Transverse colon (tissue), 4 donors: ENCODE measurements at regions not wholly inside any gene's neighbourhood (a gene's known extent, or its start where the extent isn't known, plus 50 kb on each side); places are given as distances from the start of the nearest gene placed in this dataset.
"Not testable (repeated sequence)": the region's sequence is repeated elsewhere in the genome, so short reads cannot be mapped to it uniquely, and the experiment has no call there.

Experiments used
- DNase-seq: peaks from one replicate; pipeline ENCODE4 v3.0.0-alpha.2; 2019
- H3K27ac ChIP-seq, 4 donors: fragments of 200-600 bp; sonication (generic); 2 replicates each; pipeline ENCODE4 v1.5.1; 2016 to 2018; ENCODE audit warnings: inconsistent platforms in 4 of 4
- H3K27me3 ChIP-seq: fragments of 200-600 bp; sonication (generic); 2 replicates; pipeline ENCODE4 v1.5.1; 2017; ENCODE audit warnings: inconsistent platforms
- H3K36me3 ChIP-seq, 4 donors: fragments of 200-600 bp; sonication (generic); 2 replicates each; pipeline ENCODE4 v1.5.1; 2017 to 2019; ENCODE audit warnings: inconsistent platforms in 4 of 4
- H3K4me1 ChIP-seq, 4 donors: fragments of 200-600 bp; sonication (generic); 2 replicates each; pipeline ENCODE4 v1.5.1; 2017 to 2020; ENCODE audit warnings: inconsistent platforms in 4 of 4
- H3K4me3 ChIP-seq, 4 donors: fragments of 200-600 bp; sonication (generic); 1 replicate in 1 of 4; 2 replicates in 3 of 4; pipeline versions ENCODE4 v1.5.1 to v1.6.1; 2017 to 2019; ENCODE audit warnings: inconsistent platforms in 4 of 4
- H3K9me3 ChIP-seq, 2 donors: fragments of 200-600 bp; sonication (generic); 2 replicates each; pipeline ENCODE4 v1.5.1; 2017 to 2019; ENCODE audit warnings: inconsistent platforms in 2 of 2
- EP300 ChIP-seq: sonication (generic); formaldehyde crosslinking; IDR thresholded peaks from one replicate; pipeline ENCODE4 v1.6.1; 2017; ENCODE audit warnings: antibody characterized with exemption, low read depth
- POLR2A ChIP-seq: fragments of 450-650 bp; IDR thresholded peaks from one replicate; pipeline ENCODE4 v1.6.1; 2016; ENCODE audit warnings: antibody characterized with exemption, mild to moderate bottlenecking, moderate library complexity
- POLR2AphosphoS5 ChIP-seq, 3 donors: sonication (generic); formaldehyde crosslinking; IDR thresholded peaks; one replicate each; pipeline ENCODE4 v1.6.1; 2016; ENCODE audit warnings: antibody characterized with exemption in 3 of 3
- WGBS, 2 donors: methylation state at CpG; one replicate each; pipeline ENCODE4 v1.1.5; 2018; ENCODE audit warnings: low coverage in 1 of 2; 5-methylcytosine and 5-hydroxymethylcytosine counted together
- in situ Hi-C, 4 donors: fragments of 200-750 bp; cut with MboI; loops; one replicate each; pipeline versions ENCODE4 v1.15.0 to v1.15.1; 2017; ENCODE audit warnings: low sequenced_read_pairs in 3 of 4, low pct_ligation_motif_present in 1 of 4, low pct_unique_long_range_greater_than_20kb in 1 of 4
- intact Hi-C: fragments of 100-400 bp; cut with DNase I; formaldehyde crosslinking; loops from one replicate; pipeline ENCODE4 v1.15.1; 2023; ENCODE audit warnings: low total_unique reads
- TF ChIP-seq, protein P1 (sequence below), 5 experiments: fragments of 200-600 bp in 3 of 5; fragments of 450-650 bp in 2 of 5; sonication (generic) in 3 of 5; IDR thresholded peaks; 1 replicate in 2 of 5; 2 replicates in 3 of 5; pipeline ENCODE4 v1.5.1; 2016 to 2017; ENCODE audit warnings: antibody characterized with exemption in 5 of 5, inconsistent platforms in 3 of 5, mild to moderate bottlenecking in 2 of 5, moderate library complexity in 1 of 5

GRCh38 chr6:137631323-137631722 is 137.1 kb upstream of the OLIG3 start:
- intact Hi-C loops = no loop called here
- H3K9me3 ChIP-seq = no peaks in the 10 kb centered on the region
- no peaks in the 10 kb centered on the region for H3K27me3 ChIP-seq
- WGBS, 2 donors = 67 to 75% methylated on average over 1 to 2 of the region's 2 CpGs
- no peaks in the 10 kb centered on the region for H3K36me3 ChIP-seq
- no peaks in the 10 kb centered on the region for H3K4me1 ChIP-seq
- no peak overlapping the region for H3K27ac ChIP-seq
- TF ChIP-seq POLR2A (no peak), EP300 (no peak), POLR2AphosphoS5 (IDR thresholded peaks at IDR 0.05) (no peak)
- TF ChIP-seq, protein P1, sequence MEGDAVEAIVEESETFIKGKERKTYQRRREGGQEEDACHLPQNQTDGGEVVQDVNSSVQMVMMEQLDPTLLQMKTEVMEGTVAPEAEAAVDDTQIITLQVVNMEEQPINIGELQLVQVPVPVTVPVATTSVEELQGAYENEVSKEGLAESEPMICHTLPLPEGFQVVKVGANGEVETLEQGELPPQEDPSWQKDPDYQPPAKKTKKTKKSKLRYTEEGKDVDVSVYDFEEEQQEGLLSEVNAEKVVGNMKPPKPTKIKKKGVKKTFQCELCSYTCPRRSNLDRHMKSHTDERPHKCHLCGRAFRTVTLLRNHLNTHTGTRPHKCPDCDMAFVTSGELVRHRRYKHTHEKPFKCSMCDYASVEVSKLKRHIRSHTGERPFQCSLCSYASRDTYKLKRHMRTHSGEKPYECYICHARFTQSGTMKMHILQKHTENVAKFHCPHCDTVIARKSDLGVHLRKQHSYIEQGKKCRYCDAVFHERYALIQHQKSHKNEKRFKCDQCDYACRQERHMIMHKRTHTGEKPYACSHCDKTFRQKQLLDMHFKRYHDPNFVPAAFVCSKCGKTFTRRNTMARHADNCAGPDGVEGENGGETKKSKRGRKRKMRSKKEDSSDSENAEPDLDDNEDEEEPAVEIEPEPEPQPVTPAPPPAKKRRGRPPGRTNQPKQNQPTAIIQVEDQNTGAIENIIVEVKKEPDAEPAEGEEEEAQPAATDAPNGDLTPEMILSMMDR (IDR thresholded peaks at IDR 0.05) = no peak
- in situ Hi-C loops = loop anchor here (10.0 to 25.0 kb wide), 6 partner anchors 319 to 547 kb away; no protein-coding TSS in a partner anchor
- DNase-seq = no peak
- no peak overlapping the region for H3K4me3 ChIP-seq

DNA sequence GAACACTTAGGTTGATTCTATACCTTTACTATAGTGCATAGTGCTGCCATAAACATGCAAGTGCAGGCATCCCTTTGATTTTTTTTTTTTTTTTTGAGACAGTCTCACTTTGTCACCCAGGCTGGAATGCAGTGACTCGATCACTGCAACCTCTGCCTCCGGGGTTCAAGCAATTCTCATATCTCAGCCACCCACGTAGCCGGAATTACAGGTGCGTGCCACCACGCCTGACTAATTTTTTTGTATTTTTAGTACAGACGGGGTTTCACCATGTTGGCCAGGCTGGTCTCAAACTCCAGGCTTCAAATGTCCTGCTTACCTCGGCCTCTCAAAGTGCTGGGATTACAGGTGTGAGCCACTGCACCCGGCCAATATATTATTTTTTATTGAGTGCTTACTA is 140.0 kb upstream of the OLIG3 start:
- H3K4me3 ChIP-seq, intact Hi-C loops, H3K27me3 ChIP-seq, H3K9me3 ChIP-seq, H3K36me3 ChIP-seq, H3K4me1 ChIP-seq, H3K27ac ChIP-seq, DNase-seq: not testable (repeated sequence)
- in situ Hi-C loops = loop anchor here (10.0 to 25.0 kb wide), 6 partner anchors 322 to 549 kb away; no protein-coding TSS in a partner anchor
- 61 to 78% methylated on average over 8 to 9 of the region's 9 CpGs for WGBS, 2 donors

- Histone ChIP-seq H3K27ac (no peak overlapping the region), H3K36me3 (no peaks in the 10 kb centered on the region), H3K27me3 (no peaks in the 10 kb centered on the region), H3K4me1 (peaks cover 0 to 4% (median 2%) of the 10 kb centered on the region in 4 donors), H3K9me3 (no peaks in the 10 kb centered on the region), H3K4me3 (no peak overlapping the region)
- 50% methylated on average over 1 of the region's 1 CpG; no CpG with 5 or more reads in 1 of the 2 donors for WGBS, 2 donors
- in situ Hi-C loops = loop anchor here (10.0 to 25.0 kb wide), 6 partner anchors 325 to 552 kb away; no protein-coding TSS in a partner anchor
- TF ChIP-seq POLR2AphosphoS5 (IDR thresholded peaks at IDR 0.05) (no peak), EP300 (no peak), POLR2A (no peak)
- TF ChIP-seq, protein P1 (IDR thresholded peaks at IDR 0.05) = no peak
- no peak for DNase-seq
- intact Hi-C loops = no loop called here
Observed at GRCh38 chr6:137637121-137637520, 142.9 kb upstream of the OLIG3 start.

DNA sequence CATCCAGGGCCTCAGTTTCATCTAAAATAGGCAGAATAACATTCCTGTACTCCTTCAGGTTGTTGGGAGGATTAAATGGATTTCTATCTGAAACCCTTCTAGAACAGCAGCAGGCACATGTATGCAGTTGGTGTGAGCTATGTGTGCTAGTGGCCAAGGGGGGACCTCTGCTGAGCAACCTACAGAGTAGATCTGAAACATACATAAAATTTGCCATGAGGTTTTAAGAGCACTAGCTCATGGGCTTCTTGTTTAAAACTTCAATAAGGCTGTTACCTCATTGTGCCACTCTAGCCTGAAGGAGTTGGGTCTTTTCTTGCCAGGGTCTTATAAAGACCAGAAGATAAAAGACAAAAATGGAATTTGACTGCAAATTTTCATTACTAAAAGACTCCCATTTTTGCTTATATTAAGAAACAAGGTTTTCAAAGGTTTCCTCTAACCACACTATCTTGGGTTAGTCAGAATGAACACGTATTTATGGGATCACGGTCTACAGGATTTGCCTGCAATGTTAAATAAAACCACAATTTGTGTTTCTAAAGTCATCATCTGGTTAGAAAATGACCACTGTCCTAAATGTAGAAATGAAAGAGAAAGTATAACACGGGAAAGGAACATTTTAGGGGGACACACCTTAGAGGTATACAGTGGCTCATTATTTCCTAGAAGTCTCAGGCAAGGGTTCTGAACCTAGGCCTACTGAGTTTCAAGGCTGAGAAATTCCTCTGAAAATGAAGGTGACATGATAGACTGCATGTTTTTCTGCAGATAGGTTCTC is 144.9 kb upstream of the OLIG3 start:
- no peaks in the 10 kb centered on the region for H3K27me3 ChIP-seq

DNA sequence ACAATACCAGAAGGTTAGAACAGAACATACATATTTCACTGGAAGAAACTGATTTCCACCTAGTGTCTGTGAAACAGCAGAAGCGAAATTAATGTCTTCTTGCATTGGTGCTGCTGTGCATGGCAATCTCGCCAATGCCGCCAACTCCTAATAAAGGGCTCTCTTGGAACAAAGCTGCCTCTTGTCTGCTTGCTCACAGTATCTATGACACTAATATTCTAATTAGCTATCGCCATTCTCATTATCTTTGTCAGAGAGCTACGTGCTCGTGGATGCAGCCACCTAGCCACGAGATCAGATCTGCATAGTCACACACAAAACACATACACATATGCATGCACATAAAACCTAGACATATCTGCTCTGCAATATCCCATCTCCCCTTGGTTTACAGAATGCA is 145.9 kb upstream of the OLIG3 start:
- TF ChIP-seq, protein P1 (IDR thresholded peaks at IDR 0.05) = no peak
- TF ChIP-seq EP300 (no peak), POLR2AphosphoS5 (IDR thresholded peaks at IDR 0.05) (no peak), POLR2A (no peak)
- intact Hi-C loops (loop anchor here (5.0 kb wide), 1 partner anchor 368 kb away; no protein-coding TSS in a partner anchor), in situ Hi-C loops (loop anchor here (10.0 to 25.0 kb wide), 5 partner anchors 328 to 555 kb away; no protein-coding TSS in a partner anchor)
- Histone ChIP-seq H3K9me3 (no peaks in the 10 kb centered on the region), H3K27ac (no peak overlapping the region), H3K27me3 (no peaks in the 10 kb centered on the region), H3K4me1 (peaks cover 0 to 4% (median 2%) of the 10 kb centered on the region in 4 donors), H3K36me3 (no peaks in the 10 kb centered on the region), H3K4me3 (no peak overlapping the region)
- WGBS, 2 donors = 81 to 94% methylated on average over 7 of the region's 7 CpGs
- no peak for DNase-seq

More for the DNA sequence above, 144.9 kb upstream of the OLIG3 start:
- Histone ChIP-seq H3K4me1 (peaks cover 0 to 4% (median 2%) of the 10 kb centered on the region in 4 donors), H3K9me3 (no peaks in the 10 kb centered on the region), H3K27ac (no peak overlapping the region), H3K4me3 (no peak overlapping the region), H3K36me3 (no peaks in the 10 kb centered on the region)
- no peak for TF ChIP-seq POLR2A
- WGBS, 2 donors = 36 to 61% methylated on average over 3 of the region's 3 CpGs
- in situ Hi-C loops (loop anchor here (10.0 to 25.0 kb wide), 6 partner anchors 327 to 554 kb away; no protein-coding TSS in a partner anchor), intact Hi-C loops (no loop called here)
- no peak for DNase-seq
